ENCODE measurements at regions not wholly inside any gene's neighbourhood (a gene's known extent, or its start where the extent isn't known, plus 50 kb on each side); places are given as distances from the start of the nearest gene placed in this dataset.

DNA sequence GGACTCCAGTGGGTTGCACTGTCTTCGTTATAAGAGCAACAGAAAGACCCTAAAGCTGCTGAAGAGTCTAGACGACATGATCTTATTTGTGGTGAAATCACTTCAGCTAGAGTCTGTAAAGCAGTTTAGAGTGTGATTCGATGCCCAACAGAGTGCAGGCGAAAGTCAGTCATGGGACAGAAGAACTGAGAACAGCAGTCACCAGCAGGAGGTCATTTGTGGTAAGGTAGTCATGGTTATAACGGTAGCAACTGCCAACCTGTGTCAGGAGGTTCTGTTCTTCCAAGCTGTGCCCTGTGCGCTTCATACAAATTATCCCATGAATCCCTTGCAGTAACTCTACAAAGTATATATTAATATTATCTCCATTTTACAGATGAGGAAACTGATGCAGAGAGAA, 954.1 kb downstream of the AACS start:
- H3K27ac ChIP-seq: no peak overlapping the region
- no peak for TF ChIP-seq CTCF (conservative IDR thresholded peaks at IDR 0.05)

GRCh38 chr12:126021675-126022074, 956.4 kb downstream of the AACS start:
- TF ChIP-seq CTCF (conservative IDR thresholded peaks at IDR 0.05): no peak
- no peak overlapping the region for H3K27ac ChIP-seq

DNA sequence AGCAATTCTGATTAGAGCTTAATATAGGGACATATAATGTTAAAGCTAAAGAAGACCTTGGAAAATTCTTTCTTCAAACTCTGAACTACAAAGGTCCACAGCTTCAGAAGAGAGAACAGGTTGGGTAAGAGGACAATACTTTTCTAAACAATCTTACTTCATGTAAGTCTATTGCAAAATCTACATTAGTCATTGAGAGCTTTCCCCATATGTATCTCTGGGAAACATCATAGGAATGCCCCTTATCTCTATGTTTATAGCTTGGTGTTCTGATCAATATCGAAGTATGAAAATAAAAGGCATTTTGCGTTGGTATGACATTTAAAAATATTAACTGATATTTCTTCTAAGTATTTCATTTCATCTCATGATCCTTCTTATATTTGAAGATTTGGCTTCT, 962.6 kb downstream of the AACS start:
- no peak for TF ChIP-seq CTCF (conservative IDR thresholded peaks at IDR 0.05)
- H3K27ac ChIP-seq: no peak overlapping the region

DNA sequence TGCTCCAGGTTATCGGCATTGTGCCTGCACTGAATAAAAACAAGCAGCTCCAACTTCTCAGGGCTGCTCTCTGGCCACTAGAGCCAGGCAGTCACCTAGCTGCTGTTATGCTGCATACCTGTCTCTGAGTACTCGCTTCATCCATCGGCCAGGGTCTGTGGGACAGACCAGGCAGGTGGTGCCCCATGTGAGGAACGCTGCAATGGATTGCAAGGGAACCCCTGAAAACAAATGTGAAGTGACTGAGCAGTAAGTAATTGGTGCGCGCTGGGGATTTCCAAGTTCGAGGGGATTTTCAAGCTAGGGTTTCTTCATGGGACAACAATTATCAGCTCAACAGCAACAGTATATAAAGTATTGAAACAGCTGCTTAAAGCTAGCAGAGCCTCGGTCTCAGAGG, 965.3 kb downstream of the AACS start:
- no peak for TF ChIP-seq CTCF (conservative IDR thresholded peaks at IDR 0.05)
- no peak overlapping the region for H3K27ac ChIP-seq

GRCh38 chr12:126033751-126034150, 968.5 kb downstream of the AACS start:
- no peak for TF ChIP-seq CTCF (conservative IDR thresholded peaks at IDR 0.05)
- no peak overlapping the region for H3K27ac ChIP-seq

DNA sequence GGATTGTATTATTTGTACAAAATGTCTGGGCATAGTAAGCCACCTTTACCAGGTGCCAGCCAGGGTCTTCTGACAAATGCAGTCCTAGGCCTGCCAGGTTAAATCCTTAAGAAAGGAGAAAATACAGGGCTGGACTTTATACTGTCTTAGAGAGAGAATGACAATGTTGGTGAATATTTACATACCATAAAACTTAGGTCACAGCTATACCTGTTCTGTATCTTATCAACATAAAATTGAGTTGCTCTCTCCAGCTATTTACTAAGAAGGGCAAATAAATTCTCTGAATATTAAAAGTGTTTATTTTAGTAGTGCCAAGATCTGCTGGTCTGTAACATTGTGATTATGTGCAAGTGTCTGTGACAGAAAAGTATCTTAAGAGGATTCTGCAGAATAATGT, 971.1 kb downstream of the AACS start:
- H3K27ac ChIP-seq: no peak overlapping the region
- TF ChIP-seq CTCF (conservative IDR thresholded peaks at IDR 0.05): no peak

DNA sequence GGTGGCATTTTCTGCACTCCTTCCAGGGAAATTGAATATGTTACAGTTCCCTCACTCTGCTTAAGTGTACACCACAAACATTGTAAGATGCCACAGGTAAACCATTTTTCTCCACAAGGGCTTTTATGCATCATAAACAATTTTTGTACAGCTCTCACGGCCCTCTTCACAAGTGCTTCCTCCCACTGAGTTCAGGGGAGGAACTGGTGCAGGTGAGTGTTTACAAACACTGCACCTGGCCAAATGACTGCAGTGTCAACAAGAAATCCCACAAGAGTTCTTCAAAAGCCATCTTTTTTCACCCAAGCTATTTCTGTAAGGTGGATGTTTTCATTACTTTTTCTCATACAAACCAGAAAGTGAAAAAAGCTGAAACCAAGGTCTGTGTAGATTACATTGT, 973.2 kb downstream of the AACS start:
- no peak overlapping the region for H3K27ac ChIP-seq
- TF ChIP-seq CTCF (conservative IDR thresholded peaks at IDR 0.05): no peak

DNA sequence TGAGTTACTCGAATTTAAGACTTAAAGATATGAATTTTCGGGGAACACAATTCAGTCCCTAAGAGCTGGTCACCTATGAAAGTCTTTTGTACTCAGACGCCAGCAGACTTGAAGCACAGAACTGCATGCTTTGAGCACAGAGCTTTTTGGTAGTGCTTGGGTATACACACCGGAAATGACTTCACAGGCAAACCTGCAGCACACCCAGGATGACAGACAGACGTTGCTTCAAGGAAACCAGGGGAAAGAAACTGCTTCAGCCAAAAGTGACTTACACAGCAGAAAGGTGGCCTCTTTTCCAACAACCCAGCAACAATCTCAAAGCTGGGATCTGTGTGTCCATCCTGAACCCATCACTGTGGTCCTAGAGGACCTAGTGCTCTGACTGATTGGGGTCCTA, 975.1 kb downstream of the AACS start:
- H3K27ac ChIP-seq: no peak overlapping the region
- TF ChIP-seq CTCF (conservative IDR thresholded peaks at IDR 0.05): no peak

All from VCaP (cell line).